ENCODE measurements at regions not wholly inside any gene's neighbourhood (a gene's known extent, or its start where the extent isn't known, plus 50 kb on each side); places are given as distances from the start of the nearest gene placed in this dataset.
"Not testable (repeated sequence)": the region's sequence is repeated elsewhere in the genome, so short reads cannot be mapped to it uniquely, and the experiment has no call there.

GRCh38 chr11:97610000-97610399, 1220.2 kb downstream of the JRKL start:
- WGBS (ENCODE audit: insufficient coverage): 100% methylated on average over 1 of the region's 4 CpGs
- no peak overlapping the region for H3K27ac ChIP-seq (ENCODE audit: low read depth, low read length)
- no peaks in the 10 kb centered on the region for H3K36me3 ChIP-seq (ENCODE audit: control insufficient read depth, insufficient read depth, low read length)
- H3K4me3 ChIP-seq (ENCODE audit: low read depth, low read length): no peak overlapping the region
- H3K27me3 ChIP-seq (ENCODE audit: control insufficient read depth, insufficient read depth, low read length): no peaks in the 10 kb centered on the region
- H3K4me1 ChIP-seq (ENCODE audit: control insufficient read depth, insufficient read depth, low read length): no peaks in the 10 kb centered on the region
- DNase-seq (ENCODE audit: low read depth in 4 of 6, low spot score in 6 of 6): no peak
- H3K9me3 ChIP-seq (ENCODE audit: control insufficient read depth, insufficient read depth, low read length): peaks cover 3% of the 10 kb centered on the region

- Histone ChIP-seq H3K27ac (ENCODE audit: low read depth, low read length) (no peak overlapping the region), H3K36me3 (ENCODE audit: control insufficient read depth, insufficient read depth, low read length) (no peaks in the 10 kb centered on the region), H3K27me3 (ENCODE audit: control insufficient read depth, insufficient read depth, low read length) (no peaks in the 10 kb centered on the region), H3K4me1 (ENCODE audit: control insufficient read depth, insufficient read depth, low read length) (no peaks in the 10 kb centered on the region), H3K4me3 (ENCODE audit: low read depth, low read length) (no peak overlapping the region), H3K9me3 (ENCODE audit: control insufficient read depth, insufficient read depth, low read length) (peaks cover 3% of the 10 kb centered on the region)
- no peak for DNase-seq (ENCODE audit: low read depth in 4 of 6, low spot score in 6 of 6)
- 98% methylated on average over 4 of the region's 5 CpGs for WGBS (ENCODE audit: insufficient coverage)
Measured at GRCh38 chr11:97610854-97611253, 1221.0 kb downstream of the JRKL start.

- Histone ChIP-seq H3K27ac (ENCODE audit: low read depth, low read length) (no peak overlapping the region), H3K4me1 (ENCODE audit: control insufficient read depth, insufficient read depth, low read length) (no peaks in the 10 kb centered on the region)
- WGBS (ENCODE audit: insufficient coverage): 94% methylated on average over 10 of the region's 10 CpGs
Measured at GRCh38 chr11:97611345-97611744, 1221.5 kb downstream of the JRKL start.

GRCh38 chr11:97614606-97615005, 1224.8 kb downstream of the JRKL start:
- H3K36me3 ChIP-seq (ENCODE audit: control insufficient read depth, insufficient read depth, low read length): no peaks in the 10 kb centered on the region
- DNase-seq (ENCODE audit: low read depth in 4 of 6, low spot score in 6 of 6): no peak
- peaks cover 7% of the 10 kb centered on the region for H3K9me3 ChIP-seq (ENCODE audit: control insufficient read depth, insufficient read depth, low read length)
- 100% methylated on average over 1 of the region's 3 CpGs for WGBS (ENCODE audit: insufficient coverage)
- H3K4me1 ChIP-seq (ENCODE audit: control insufficient read depth, insufficient read depth, low read length): no peaks in the 10 kb centered on the region
- H3K27ac ChIP-seq (ENCODE audit: low read depth, low read length): no peak overlapping the region
- H3K27me3 ChIP-seq (ENCODE audit: control insufficient read depth, insufficient read depth, low read length): no peaks in the 10 kb centered on the region
- H3K4me3 ChIP-seq (ENCODE audit: low read depth, low read length): no peak overlapping the region

More at GRCh38 chr11:97611345-97611744, 1221.5 kb downstream of the JRKL start:
- Histone ChIP-seq H3K4me3 (ENCODE audit: low read depth, low read length) (no peak overlapping the region), H3K36me3 (ENCODE audit: control insufficient read depth, insufficient read depth, low read length) (no peaks in the 10 kb centered on the region), H3K9me3 (ENCODE audit: control insufficient read depth, insufficient read depth, low read length) (peaks cover 3% of the 10 kb centered on the region), H3K27me3 (ENCODE audit: control insufficient read depth, insufficient read depth, low read length) (no peaks in the 10 kb centered on the region)
- DNase-seq (ENCODE audit: low read depth in 4 of 6, low spot score in 6 of 6): no peak

GRCh38 chr11:97615546-97615945, 1225.7 kb downstream of the JRKL start:
- no CpG with 5 or more reads among the region's 4 CpGs for WGBS (ENCODE audit: insufficient coverage)
- H3K4me3 ChIP-seq (ENCODE audit: low read depth, low read length): no peak overlapping the region
- no peaks in the 10 kb centered on the region for H3K27me3 ChIP-seq (ENCODE audit: control insufficient read depth, insufficient read depth, low read length)
- no peaks in the 10 kb centered on the region for H3K4me1 ChIP-seq (ENCODE audit: control insufficient read depth, insufficient read depth, low read length)
- peaks cover 7% of the 10 kb centered on the region for H3K9me3 ChIP-seq (ENCODE audit: control insufficient read depth, insufficient read depth, low read length)
- no peak for DNase-seq (ENCODE audit: low read depth in 4 of 6, low spot score in 6 of 6)
- H3K36me3 ChIP-seq (ENCODE audit: control insufficient read depth, insufficient read depth, low read length): no peaks in the 10 kb centered on the region
- H3K27ac ChIP-seq (ENCODE audit: low read depth, low read length): no peak overlapping the region

- Histone ChIP-seq H3K27ac (ENCODE audit: low read depth, low read length) (no peak overlapping the region), H3K4me3 (ENCODE audit: low read depth, low read length) (no peak overlapping the region), H3K4me1 (ENCODE audit: control insufficient read depth, insufficient read depth, low read length) (no peaks in the 10 kb centered on the region), H3K36me3 (ENCODE audit: control insufficient read depth, insufficient read depth, low read length) (no peaks in the 10 kb centered on the region), H3K27me3 (ENCODE audit: control insufficient read depth, insufficient read depth, low read length) (no peaks in the 10 kb centered on the region), H3K9me3 (ENCODE audit: control insufficient read depth, insufficient read depth, low read length) (peaks cover 7% of the 10 kb centered on the region)
- DNase-seq (ENCODE audit: low read depth in 4 of 6, low spot score in 6 of 6): no peak
- WGBS (ENCODE audit: insufficient coverage): 83% methylated on average over 3 of the region's 3 CpGs
Measured at GRCh38 chr11:97617031-97617430, 1227.2 kb downstream of the JRKL start.

- Histone ChIP-seq H3K4me1 (ENCODE audit: control insufficient read depth, insufficient read depth, low read length) (no peaks in the 10 kb centered on the region), H3K27ac (ENCODE audit: low read depth, low read length) (no peak overlapping the region), H3K9me3 (ENCODE audit: control insufficient read depth, insufficient read depth, low read length) (peaks cover 7% of the 10 kb centered on the region), H3K36me3 (ENCODE audit: control insufficient read depth, insufficient read depth, low read length) (no peaks in the 10 kb centered on the region), H3K27me3 (ENCODE audit: control insufficient read depth, insufficient read depth, low read length) (no peaks in the 10 kb centered on the region), H3K4me3 (ENCODE audit: low read depth, low read length) (no peak overlapping the region)
- no peak for DNase-seq (ENCODE audit: low read depth in 4 of 6, low spot score in 6 of 6)
Measured at GRCh38 chr11:97620007-97620406, 1230.2 kb downstream of the JRKL start.

- H3K9me3 ChIP-seq (ENCODE audit: control insufficient read depth, insufficient read depth, low read length): peaks cover 7% of the 10 kb centered on the region
- H3K27me3 ChIP-seq (ENCODE audit: control insufficient read depth, insufficient read depth, low read length): no peaks in the 10 kb centered on the region
- H3K4me3 ChIP-seq (ENCODE audit: low read depth, low read length): no peak overlapping the region
- no peak for DNase-seq (ENCODE audit: low read depth in 4 of 6, low spot score in 6 of 6)
- H3K36me3 ChIP-seq (ENCODE audit: control insufficient read depth, insufficient read depth, low read length): no peaks in the 10 kb centered on the region
- H3K4me1 ChIP-seq (ENCODE audit: control insufficient read depth, insufficient read depth, low read length): no peaks in the 10 kb centered on the region
- H3K27ac ChIP-seq (ENCODE audit: low read depth, low read length): no peak overlapping the region
Measured at GRCh38 chr11:97621282-97621681, 1231.5 kb downstream of the JRKL start.

GRCh38 chr11:97622795-97623194, 1233.0 kb downstream of the JRKL start:
- DNase-seq (ENCODE audit: low read depth in 4 of 6, low spot score in 6 of 6): no peak
- H3K27me3 ChIP-seq (ENCODE audit: control insufficient read depth, insufficient read depth, low read length): no peaks in the 10 kb centered on the region
- H3K4me3 ChIP-seq (ENCODE audit: low read depth, low read length): no peak overlapping the region
- H3K27ac ChIP-seq (ENCODE audit: low read depth, low read length): no peak overlapping the region
- WGBS (ENCODE audit: insufficient coverage): no CpG with 5 or more reads among the region's 2 CpGs
- H3K36me3 ChIP-seq (ENCODE audit: control insufficient read depth, insufficient read depth, low read length): no peaks in the 10 kb centered on the region
- H3K4me1 ChIP-seq (ENCODE audit: control insufficient read depth, insufficient read depth, low read length): no peaks in the 10 kb centered on the region
- H3K9me3 ChIP-seq (ENCODE audit: control insufficient read depth, insufficient read depth, low read length): no peaks in the 10 kb centered on the region

GRCh38 chr11:97636741-97637140, 1246.9 kb downstream of the JRKL start:
- DNase-seq (ENCODE audit: low read depth in 4 of 6, low spot score in 6 of 6); H3K9me3 ChIP-seq (ENCODE audit: control insufficient read depth, insufficient read depth, low read length); H3K4me1 ChIP-seq (ENCODE audit: control insufficient read depth, insufficient read depth, low read length); H3K36me3 ChIP-seq (ENCODE audit: control insufficient read depth, insufficient read depth, low read length); H3K4me3 ChIP-seq (ENCODE audit: low read depth, low read length); H3K27me3 ChIP-seq (ENCODE audit: control insufficient read depth, insufficient read depth, low read length); H3K27ac ChIP-seq (ENCODE audit: low read depth, low read length): not testable (repeated sequence)
- no CpG with 5 or more reads among the region's 4 CpGs for WGBS (ENCODE audit: insufficient coverage)

- H3K4me1 ChIP-seq (ENCODE audit: control insufficient read depth, insufficient read depth, low read length): no peaks in the 10 kb centered on the region
- H3K27ac ChIP-seq (ENCODE audit: low read depth, low read length): no peak overlapping the region
- H3K27me3 ChIP-seq (ENCODE audit: control insufficient read depth, insufficient read depth, low read length): no peaks in the 10 kb centered on the region
- H3K36me3 ChIP-seq (ENCODE audit: control insufficient read depth, insufficient read depth, low read length): no peaks in the 10 kb centered on the region
- no peaks in the 10 kb centered on the region for H3K9me3 ChIP-seq (ENCODE audit: control insufficient read depth, insufficient read depth, low read length)
- no peak for DNase-seq (ENCODE audit: low read depth in 4 of 6, low spot score in 6 of 6)
- H3K4me3 ChIP-seq (ENCODE audit: low read depth, low read length): no peak overlapping the region
Measured at GRCh38 chr11:97637701-97638100, 1247.9 kb downstream of the JRKL start.

Data from spinal cord (tissue), 9 donors.